HG02981 (cell line): ENCODE measurements at regions not wholly inside any gene's neighbourhood (a gene's known extent, or its start where the extent isn't known, plus 50 kb on each side); places are given as distances from the start of the nearest gene placed in this dataset.
"Not testable (repeated sequence)": the region's sequence is repeated elsewhere in the genome, so short reads cannot be mapped to it uniquely, and the experiment has no call there.

Source experiments
- ATAC-seq: cut with Tn5 transposase; IDR thresholded peaks from one replicate; pipeline ENCODE4 v1.9.1; 2021; ENCODE audit warnings: mild to moderate bottlenecking, moderate library complexity; ENCODE audit not compliant: unreplicated experiment

DNA sequence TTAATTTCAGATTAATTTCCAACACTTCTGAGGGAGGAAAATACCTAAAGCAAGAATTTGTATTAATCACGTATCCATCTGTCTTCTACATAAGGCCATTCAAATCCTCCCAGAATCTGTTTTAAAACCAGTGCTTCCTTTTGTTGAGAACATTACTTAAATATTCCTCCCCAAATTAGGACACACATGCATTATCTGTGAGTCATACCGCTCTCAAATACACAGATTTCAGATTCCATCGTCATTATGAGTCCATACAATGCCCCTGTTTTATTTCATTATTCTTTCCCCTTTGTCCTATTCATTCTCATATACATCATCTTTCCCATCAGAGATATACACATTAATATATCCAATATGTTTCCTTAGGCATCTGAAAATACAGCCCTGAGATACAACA lies 57.3 kb upstream of the PRSS12 start:
- no peak for ATAC-seq

DNA sequence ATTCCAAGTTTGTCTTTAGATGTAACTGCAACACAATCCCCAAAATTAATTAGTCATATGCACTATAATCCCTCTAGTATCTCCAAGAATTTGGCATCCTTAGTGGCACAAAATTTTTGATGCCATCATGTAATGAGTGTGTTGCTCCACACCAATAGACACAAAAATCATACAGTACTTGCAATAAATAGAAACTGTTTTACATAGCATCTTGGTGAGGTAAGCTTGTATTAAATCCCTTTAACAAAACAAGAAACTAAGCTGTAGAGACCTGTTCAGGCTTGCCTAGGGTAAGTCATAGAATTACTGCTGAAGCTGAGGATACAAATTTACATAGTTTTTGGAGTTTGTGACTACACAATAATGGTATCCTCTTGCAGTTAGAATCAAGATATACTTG lies 64.5 kb upstream of the PRSS12 start:
- no peak for ATAC-seq

GRCh38 chr4:118417800-118418199 lies 65.0 kb upstream of the PRSS12 start:
- not testable (repeated sequence) for ATAC-seq

DNA sequence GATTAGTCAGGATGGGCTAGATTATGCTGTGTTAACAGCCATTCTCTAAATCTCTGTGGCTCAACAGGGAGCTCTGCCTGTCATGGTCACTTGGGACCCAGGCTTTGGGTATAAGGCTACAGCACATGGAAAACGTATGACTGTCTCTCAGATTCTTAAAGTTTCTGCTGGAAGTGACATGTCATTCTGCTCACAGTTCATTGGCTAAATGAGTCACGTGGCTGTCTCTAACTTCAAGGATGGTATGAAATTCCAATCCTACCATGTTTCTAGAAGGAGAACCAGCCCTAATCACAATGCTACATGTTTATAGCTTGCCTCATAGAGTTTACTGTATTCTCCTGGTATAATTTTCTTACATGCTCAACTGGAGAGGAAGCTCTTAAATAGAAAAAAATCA lies 65.6 kb upstream of the PRSS12 start:
- ATAC-seq: not testable (repeated sequence)

DNA sequence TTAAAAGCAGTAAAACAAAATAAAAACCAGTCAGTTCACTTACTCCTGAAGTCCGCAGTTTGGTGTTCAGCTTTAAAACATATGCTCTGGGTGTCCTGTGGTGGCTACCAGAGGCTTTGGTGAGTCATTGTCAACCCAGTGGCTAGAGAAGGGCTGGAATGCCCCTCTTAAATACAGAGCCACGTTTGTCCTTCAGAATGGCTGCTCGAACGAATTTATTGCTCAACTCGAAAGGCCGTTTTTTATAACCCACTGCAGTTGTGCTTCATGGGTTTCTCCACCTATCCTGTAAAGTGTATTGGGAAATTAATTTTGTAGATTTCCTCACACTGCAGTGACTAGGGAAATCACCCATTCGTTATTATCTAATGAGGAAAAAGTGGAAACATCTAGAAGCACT lies 66.8 kb upstream of the PRSS12 start:
- not testable (repeated sequence) for ATAC-seq

DNA sequence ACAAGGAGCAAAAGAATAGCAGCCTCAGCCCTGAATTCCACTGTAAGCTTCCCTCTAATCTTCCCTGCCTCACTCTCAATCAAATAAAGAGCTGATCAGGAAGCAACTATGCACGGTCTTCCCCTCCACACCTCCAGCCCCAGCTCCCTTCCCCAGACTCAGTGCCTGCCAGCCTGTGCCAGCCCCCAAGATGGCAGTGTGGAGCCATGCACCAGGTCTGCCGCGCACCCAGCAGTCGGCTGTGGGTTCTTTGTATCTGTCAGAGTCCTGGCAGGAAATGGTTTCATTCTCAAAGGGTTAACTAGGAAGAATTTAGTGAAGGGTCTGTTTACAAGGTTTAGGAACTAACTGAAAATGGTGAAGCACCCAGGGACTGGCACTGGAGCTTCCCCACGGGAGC lies 71.3 kb upstream of the PRSS12 start:
- ATAC-seq: not testable (repeated sequence)

DNA sequence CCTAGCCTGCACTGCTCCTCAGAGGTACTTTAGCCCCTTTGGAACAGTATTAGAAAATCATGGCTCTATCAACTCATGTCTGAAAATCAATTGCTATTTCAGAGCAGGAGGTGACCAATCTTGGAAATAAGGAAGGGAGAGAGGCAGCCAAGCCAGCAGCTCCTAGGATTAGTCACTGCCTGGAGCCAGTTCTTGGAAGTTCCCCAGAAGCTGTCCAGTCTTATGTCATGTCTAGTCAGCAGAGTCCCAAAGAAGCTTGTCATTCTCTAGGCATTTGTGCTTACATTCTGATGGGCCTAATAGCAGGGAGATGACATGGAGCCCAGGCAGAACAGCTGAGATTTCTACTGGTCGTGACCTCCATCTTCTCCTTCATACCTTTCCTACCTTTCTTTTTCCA lies 76.1 kb upstream of the PRSS12 start:
- not testable (repeated sequence) for ATAC-seq

DNA sequence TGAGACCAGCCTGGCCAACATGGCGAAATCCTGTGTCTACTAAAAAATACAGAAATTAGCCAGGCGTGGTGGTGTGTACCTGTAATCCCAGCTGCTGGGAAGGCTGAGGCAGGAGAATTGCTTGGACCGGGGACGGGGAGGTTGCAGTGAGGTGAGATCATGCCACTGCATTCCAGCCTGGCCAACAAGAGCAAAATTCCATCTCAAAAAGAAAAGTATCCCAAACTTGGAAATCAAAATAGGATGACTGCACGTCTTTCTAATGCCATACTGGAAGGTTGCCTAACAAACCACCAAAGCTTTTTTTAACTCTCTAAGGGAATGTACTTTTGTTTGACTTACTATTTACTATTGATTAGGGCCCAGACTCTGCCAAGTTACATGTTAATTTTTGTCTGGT lies 79.6 kb upstream of the PRSS12 start:
- not testable (repeated sequence) for ATAC-seq

GRCh38 chr4:118433612-118434375 lies 81.0 kb upstream of the PRSS12 start:
- not testable (repeated sequence) for ATAC-seq

DNA sequence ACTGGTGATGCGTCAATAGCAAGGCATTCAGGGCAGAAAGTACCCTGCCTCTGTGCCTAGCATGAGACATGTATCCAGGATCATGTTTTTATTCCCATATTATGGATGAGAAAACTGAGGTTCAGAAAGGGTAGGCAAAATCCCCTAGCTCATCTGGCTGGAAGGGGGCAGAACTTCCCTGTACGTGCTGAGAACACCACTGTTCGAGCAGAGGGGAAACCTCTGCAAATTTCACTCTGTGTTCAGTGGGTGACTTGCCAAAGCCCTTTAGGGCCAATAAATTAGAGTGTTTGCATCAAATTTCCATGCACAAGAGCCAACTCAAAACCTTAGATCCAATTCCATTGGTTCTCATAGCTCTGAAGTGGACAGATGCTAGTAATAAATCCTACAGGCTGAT lies 82.6 kb upstream of the PRSS12 start:
- ATAC-seq: not testable (repeated sequence)

DNA sequence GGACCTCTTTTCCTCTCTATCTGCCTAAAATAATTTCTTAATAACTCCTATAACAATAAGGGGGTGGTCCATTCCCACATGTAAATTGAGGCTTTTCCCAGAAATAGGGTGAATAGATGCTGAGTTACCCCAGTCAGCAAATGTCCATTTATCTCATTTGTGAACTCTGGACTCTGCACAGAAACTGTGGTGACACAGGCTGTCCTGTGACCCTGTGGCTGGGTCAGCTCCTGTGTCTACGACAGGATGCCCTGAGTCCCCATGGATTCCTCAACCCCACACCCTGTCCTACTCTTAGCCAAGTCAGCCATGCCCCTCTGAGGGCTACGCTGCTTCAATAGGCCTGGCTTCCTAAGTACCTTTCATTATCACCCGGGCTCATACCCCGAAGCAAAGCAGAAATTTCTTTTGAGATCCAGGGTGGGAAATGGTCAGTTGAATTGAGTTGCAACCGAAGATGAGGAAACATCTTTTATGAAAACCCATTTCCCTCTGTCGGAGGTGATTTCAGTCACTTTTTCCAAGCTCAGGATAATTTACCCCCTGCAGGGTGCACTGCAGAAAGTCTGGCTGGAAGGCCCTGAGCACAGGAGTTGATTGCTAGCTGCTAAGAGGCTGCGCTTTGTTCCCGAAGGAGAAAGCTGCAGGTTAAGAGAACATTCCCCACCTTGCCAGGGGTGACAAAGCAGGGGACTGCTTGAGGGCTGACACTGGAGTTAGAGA lies 89.5 kb upstream of the PRSS12 start:
- not testable (repeated sequence) for ATAC-seq

DNA sequence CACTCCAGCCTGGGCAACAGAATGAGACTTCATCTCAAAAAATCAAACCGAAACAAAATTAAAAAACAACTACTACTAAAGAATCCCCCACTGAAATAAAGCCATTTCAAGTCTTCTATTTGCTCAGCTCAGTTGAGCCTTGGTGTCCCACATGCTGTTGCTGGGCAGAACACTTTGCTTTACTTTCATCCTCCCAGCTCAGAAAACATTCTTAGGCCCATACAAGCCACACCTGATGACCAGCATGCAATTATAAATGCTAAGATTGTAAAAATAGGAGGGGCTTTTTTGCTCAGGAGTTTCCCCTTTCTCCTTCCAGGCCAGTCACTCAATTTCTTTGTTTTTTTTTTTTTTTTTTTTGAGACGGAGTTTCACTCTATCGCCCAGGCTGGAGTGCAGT lies 94.6 kb upstream of the PRSS12 start:
- ATAC-seq: not testable (repeated sequence)

GRCh38 chr4:118454857-118455256 lies 102.1 kb upstream of the PRSS12 start:
- not testable (repeated sequence) for ATAC-seq

DNA sequence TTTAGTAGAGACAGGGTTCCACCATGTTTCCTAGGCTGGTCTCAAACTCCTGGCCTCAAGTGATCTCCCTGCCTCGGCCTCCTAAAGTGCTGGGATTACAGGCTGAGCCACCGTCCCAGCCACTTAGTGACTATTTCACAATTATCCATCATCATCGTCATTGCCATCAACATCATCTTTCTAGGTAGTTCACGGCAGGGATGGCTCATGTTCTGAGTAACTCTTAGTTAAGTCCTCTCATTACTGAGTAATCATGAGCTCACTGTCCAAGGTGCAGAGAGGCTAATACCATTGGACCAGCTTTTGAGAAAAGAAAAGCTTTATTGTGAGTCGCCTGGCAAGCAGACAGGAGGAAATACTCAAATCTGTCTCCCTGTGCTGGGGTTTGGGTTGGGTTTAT lies 108.6 kb upstream of the PRSS12 start:
- ATAC-seq: not testable (repeated sequence)

DNA sequence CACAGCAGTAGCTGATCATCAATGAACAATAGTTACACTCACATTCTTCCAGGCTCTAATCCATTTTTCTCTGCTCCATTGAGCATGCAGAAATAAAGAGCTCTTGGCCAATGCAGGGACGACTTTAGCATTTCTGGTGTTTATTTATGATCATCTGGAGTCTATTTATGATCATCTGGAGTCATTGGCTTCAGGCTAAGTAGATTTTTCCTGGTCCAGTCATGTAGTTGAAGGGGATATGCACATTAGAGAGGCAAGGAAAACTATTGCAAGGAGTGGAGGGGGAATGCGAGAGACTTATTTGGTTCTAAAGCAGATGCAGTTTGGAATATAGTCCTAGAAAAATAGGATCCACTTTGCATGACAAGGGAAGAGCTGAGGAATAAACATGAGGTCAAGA lies 113.0 kb upstream of the PRSS12 start:
- ATAC-seq: not testable (repeated sequence)

DNA sequence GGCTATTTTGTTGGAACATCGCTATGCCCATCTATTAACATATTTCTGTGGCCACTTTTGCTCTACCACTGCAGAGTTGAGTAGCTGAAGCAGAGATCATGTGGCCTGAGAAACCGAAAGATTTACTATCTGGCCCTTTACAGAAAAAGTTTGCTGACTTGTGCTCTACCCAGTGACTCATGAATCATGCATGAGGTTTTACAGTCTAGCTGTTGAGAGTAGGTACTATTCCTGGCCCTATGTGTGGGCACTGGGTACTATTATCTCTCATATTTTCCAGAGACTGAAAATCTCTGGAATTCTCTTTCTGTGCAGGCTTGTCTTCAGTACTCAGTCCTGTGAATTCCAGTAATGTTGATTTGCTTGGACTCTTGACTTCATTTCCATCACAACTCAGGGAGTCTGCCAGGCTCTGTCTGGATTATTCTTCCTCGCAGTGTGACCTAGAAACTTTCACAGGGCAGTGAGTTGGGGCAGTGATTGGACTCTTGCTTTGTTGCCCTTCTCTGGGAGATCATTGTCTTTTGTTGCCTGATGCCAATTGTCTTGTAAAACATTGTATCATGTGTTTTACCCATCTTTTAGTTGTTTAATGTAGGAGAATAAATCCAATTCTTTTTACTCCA lies 121.3 kb upstream of the PRSS12 start:
- not testable (repeated sequence) for ATAC-seq

DNA sequence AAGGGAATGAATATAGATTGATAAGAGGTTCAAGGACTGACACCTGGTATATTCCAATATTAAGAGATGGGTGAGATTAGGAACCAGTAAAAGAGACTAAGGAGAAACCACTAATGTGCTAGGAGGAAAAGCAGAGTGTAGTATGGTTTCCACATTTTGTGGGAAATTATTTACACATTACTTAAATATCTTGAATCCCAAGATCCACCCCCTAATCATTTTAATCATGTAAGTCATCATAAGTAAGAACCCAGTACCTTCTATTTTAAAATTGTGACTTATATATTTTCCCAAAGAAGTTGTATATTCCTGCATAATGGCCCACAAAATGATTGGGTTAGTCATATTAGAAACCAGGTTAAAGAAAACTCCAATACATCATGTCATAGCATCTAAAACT lies 122.0 kb upstream of the PRSS12 start:
- ATAC-seq: not testable (repeated sequence)

GRCh38 chr4:118475901-118476300 lies 123.1 kb upstream of the PRSS12 start:
- ATAC-seq: not testable (repeated sequence)

DNA sequence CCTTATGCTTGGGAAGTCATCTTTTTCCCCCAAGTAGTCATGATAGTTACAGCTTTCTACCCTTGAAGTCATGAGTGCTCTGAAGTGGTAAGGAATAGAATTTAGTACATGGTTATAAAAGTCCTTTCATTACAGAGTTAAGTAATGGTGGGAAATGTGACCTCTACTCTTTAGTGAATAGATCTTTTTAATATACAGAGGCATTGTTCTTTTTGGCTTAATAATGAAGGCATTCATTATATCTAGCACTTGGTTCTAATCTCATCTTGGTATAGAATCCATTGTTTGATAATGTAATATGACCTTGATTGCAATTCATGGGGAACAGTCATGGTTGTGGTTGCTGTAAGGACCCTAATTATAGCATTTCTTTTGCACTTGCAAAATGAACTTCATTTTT lies 125.0 kb upstream of the PRSS12 start:
- not testable (repeated sequence) for ATAC-seq

- not testable (repeated sequence) for ATAC-seq
Observed at GRCh38 chr4:118485801-118486314, 133.1 kb upstream of the PRSS12 start.

DNA sequence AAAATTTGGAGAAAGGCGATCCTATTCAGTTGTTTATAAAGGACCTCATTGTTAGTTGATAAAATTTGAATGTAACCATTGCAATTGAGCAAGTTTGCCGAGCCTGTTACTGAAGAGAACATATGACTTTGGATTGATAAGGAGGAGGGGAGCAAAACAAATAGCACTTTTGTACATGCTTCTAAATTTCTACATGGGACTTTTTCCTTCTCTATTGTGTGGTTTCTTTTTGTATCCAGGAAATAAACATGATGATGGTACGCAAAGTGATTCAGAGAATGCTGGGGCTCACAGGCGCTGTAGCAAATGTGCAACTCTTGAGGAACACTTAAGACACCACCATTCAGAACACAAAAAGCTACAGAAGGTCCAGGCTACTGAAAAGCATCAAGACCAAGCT lies 140.2 kb upstream of the PRSS12 start:
- ATAC-seq: not testable (repeated sequence)
